ENCODE measurements at regions not wholly inside any gene's neighbourhood (a gene's known extent, or its start where the extent isn't known, plus 50 kb on each side); places are given as distances from the start of the nearest gene placed in this dataset.

DNA sequence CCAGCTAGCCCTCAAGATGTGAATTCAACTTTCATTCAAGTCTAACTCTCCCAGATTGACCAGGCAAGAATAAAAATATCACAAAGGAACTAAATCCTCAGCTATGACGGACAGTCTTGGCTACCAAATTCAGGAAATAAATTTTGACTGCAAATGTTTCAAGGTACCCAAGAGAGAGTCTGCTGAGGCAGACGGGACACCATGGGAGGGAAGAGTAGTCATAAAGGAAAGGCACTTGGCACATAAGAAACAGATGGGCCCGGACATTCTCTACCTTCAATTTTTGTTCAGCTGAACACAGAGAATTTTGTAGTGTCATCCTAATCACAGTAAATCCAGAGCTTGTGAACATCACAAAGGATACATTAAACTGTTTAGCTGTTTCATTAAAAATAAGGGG lies 390.0 kb downstream of the DTWD2 start:
- POLR2A ChIA-PET = no interaction called here
- Mint-ChIP-seq H3K36me3 (no peaks in the 10 kb centered on the region), H3K27ac (no peak overlapping the region), H3K9me3 (no peaks in the 10 kb centered on the region), H3K27me3 (ENCODE audit: low read depth) (no peaks in the 10 kb centered on the region), H3K4me3 (no peak overlapping the region), H3K4me1 (peaks cover under 1% of the 10 kb centered on the region)
- CTCF ChIA-PET = no interaction called here
- no peak for DNase-seq (ENCODE audit: low spot score)
- TF ChIP-seq, protein P1, sequence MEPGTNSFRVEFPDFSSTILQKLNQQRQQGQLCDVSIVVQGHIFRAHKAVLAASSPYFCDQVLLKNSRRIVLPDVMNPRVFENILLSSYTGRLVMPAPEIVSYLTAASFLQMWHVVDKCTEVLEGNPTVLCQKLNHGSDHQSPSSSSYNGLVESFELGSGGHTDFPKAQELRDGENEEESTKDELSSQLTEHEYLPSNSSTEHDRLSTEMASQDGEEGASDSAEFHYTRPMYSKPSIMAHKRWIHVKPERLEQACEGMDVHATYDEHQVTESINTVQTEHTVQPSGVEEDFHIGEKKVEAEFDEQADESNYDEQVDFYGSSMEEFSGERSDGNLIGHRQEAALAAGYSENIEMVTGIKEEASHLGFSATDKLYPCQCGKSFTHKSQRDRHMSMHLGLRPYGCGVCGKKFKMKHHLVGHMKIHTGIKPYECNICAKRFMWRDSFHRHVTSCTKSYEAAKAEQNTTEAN (CRISPR knock-in tag; IDR thresholded peaks at IDR 0.05) = no peak
- TF ChIP-seq HMGXB4 (CRISPR knock-in tag; IDR thresholded peaks at IDR 0.05) (no peak), TEAD1 (CRISPR knock-in tag; IDR thresholded peaks at IDR 0.05) (no peak), ZNF396 (CRISPR knock-in tag; IDR thresholded peaks at IDR 0.05; ENCODE audit: borderline replicate concordance) (no peak), ATF2 (CRISPR knock-in tag; IDR thresholded peaks at IDR 0.05; ENCODE audit: borderline replicate concordance, low read depth) (no peak), SP1 (CRISPR knock-in tag; conservative IDR thresholded peaks at IDR 0.05) (no peak), USF1 (CRISPR knock-in tag; IDR thresholded peaks at IDR 0.05) (no peak), OVOL2 (CRISPR knock-in tag; IDR thresholded peaks at IDR 0.05; ENCODE audit: borderline replicate concordance) (no peak), NR2C2 (CRISPR knock-in tag; IDR thresholded peaks at IDR 0.05) (no peak), NFYB (CRISPR knock-in tag; conservative IDR thresholded peaks at IDR 0.05; ENCODE audit: low read depth) (no peak), CBFB (CRISPR knock-in tag; IDR thresholded peaks at IDR 0.05; ENCODE audit: low read depth) (no peak), E2F4 (CRISPR knock-in tag; IDR thresholded peaks at IDR 0.05; ENCODE audit: borderline replicate concordance, low read depth) (no peak), TCF7 (CRISPR knock-in tag; IDR thresholded peaks at IDR 0.05; ENCODE audit: low read depth) (no peak), ETV6 (CRISPR knock-in tag; IDR thresholded peaks at IDR 0.05) (no peak), STAT6 (CRISPR knock-in tag; conservative IDR thresholded peaks at IDR 0.05; ENCODE audit: low read depth) (no peak), NFE2L1 (CRISPR knock-in tag; IDR thresholded peaks at IDR 0.05) (no peak)
- TF ChIP-seq, protein P2, sequence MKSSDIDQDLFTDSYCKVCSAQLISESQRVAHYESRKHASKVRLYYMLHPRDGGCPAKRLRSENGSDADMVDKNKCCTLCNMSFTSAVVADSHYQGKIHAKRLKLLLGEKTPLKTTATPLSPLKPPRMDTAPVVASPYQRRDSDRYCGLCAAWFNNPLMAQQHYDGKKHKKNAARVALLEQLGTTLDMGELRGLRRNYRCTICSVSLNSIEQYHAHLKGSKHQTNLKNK (CRISPR knock-in tag; IDR thresholded peaks at IDR 0.05) = no peak
- TF ChIP-seq, protein P3, sequence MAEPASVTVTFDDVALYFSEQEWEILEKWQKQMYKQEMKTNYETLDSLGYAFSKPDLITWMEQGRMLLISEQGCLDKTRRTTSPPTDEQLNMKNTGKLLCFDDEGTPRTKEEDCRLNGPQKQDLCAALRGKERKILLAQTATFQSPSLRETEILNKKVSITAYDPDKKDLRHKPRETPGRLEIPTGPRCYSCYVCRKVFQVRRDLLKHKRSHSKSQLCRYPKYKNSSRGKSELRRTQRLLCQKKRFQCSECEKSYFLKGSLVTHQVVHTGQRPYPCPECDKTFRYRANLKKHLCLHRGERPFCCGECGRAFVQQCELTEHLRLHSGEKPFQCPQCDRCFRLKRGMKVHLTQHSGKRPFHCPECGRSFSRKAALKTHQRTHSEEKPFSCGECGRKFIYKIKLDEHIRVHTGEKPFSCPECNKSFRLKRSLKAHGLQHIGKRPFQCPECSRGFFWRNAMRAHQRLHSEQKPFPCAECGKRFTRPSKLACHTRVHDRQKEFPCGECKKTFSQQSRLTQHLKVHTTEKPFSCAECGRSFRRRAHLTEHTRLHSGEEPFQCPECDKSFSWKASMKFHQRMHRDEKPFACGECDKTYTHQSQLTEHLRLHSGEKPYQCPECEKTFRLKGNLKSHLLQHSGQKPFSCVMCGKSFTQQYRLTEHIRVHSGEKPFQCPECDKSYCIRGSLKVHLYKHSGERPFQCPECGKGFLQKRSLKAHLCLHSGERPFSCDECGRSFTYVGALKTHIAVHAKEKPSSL (CRISPR knock-in tag; conservative IDR thresholded peaks at IDR 0.05) = no peak
- TF ChIP-seq, protein P4, sequence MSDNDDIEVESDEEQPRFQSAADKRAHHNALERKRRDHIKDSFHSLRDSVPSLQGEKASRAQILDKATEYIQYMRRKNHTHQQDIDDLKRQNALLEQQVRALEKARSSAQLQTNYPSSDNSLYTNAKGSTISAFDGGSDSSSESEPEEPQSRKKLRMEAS (CRISPR knock-in tag; IDR thresholded peaks at IDR 0.05) = no peak
- ATAC-seq = no peak
